HG03097 (cell line): ENCODE measurements at regions not wholly inside any gene's neighbourhood (a gene's known extent, or its start where the extent isn't known, plus 50 kb on each side); places are given as distances from the start of the nearest gene placed in this dataset.

Experiments used
- ATAC-seq: cut with Tn5 transposase; IDR thresholded peaks from one replicate; pipeline ENCODE4 v1.9.1; 2021; ENCODE audit not compliant: unreplicated experiment, low FRiP score

GRCh38 chr4:11194431-11194830, 234.3 kb downstream of the HS3ST1 start:
- no peak for ATAC-seq

GRCh38 chr4:11189756-11190155, 238.9 kb downstream of the HS3ST1 start:
- ATAC-seq = no peak

- ATAC-seq = no peak
Observed at GRCh38 chr4:11183356-11183740, 245.3 kb downstream of the HS3ST1 start.

GRCh38 chr4:11182586-11183355, 245.9 kb downstream of the HS3ST1 start:
- no peak for ATAC-seq

GRCh38 chr4:11182031-11182430, 246.7 kb downstream of the HS3ST1 start:
- ATAC-seq = no peak

- no peak for ATAC-seq
Observed at GRCh38 chr4:11179796-11180195, 248.9 kb downstream of the HS3ST1 start.

GRCh38 chr4:11178433-11178832, 250.3 kb downstream of the HS3ST1 start:
- ATAC-seq = no peak

- no peak for ATAC-seq
Observed at GRCh38 chr4:11175374-11175773, 253.3 kb downstream of the HS3ST1 start.

- ATAC-seq = no peak
Observed at GRCh38 chr4:11166606-11167005, 262.1 kb downstream of the HS3ST1 start.

GRCh38 chr4:11166034-11166433, 262.7 kb downstream of the HS3ST1 start:
- no peak for ATAC-seq

GRCh38 chr4:11165052-11165451, 263.6 kb downstream of the HS3ST1 start:
- no peak for ATAC-seq

GRCh38 chr4:11160288-11160687, 268.4 kb downstream of the HS3ST1 start:
- no peak for ATAC-seq

GRCh38 chr4:11158971-11159370, 269.7 kb downstream of the HS3ST1 start:
- no peak for ATAC-seq

- ATAC-seq = no peak
Observed at GRCh38 chr4:11155208-11155867, 273.4 kb downstream of the HS3ST1 start.

- no peak for ATAC-seq
Observed at GRCh38 chr4:11153171-11153750, 275.4 kb downstream of the HS3ST1 start.

GRCh38 chr4:11152684-11153083, 276.0 kb downstream of the HS3ST1 start:
- no peak for ATAC-seq

GRCh38 chr4:11151500-11151899, 277.2 kb downstream of the HS3ST1 start:
- no peak for ATAC-seq

- ATAC-seq = no peak
Observed at GRCh38 chr4:11149612-11150259, 279.0 kb downstream of the HS3ST1 start.

- ATAC-seq = no peak
Observed at GRCh38 chr4:11139871-11140270, 288.8 kb downstream of the HS3ST1 start.

- no peak for ATAC-seq
Observed at GRCh38 chr4:11138964-11139363, 289.7 kb downstream of the HS3ST1 start.

- no peak for ATAC-seq
Observed at GRCh38 chr4:11134705-11135104, 294.0 kb downstream of the HS3ST1 start.
